ENCODE measurements at regions not wholly inside any gene's neighbourhood (a gene's known extent, or its start where the extent isn't known, plus 50 kb on each side); places are given as distances from the start of the nearest gene placed in this dataset.

GRCh38 chr4:176979416-176979815, 186.7 kb upstream of the VEGFC start:
- DNase-seq (ENCODE audit: low read depth in 2 of 2), result no peak

- DNase-seq (ENCODE audit: low read depth in 2 of 2), result no peak
These were observed 188.4 kb upstream of the VEGFC start for GRCh38 chr4:176981074-176981473.

- no peak for DNase-seq (ENCODE audit: low read depth in 2 of 2)
These were observed 188.8 kb upstream of the VEGFC start for GRCh38 chr4:176981551-176981950.

GRCh38 chr4:176988226-176988625, 195.5 kb upstream of the VEGFC start:
- DNase-seq (ENCODE audit: low read depth in 2 of 2), result peak; percentile 86 to 88

- no peak for DNase-seq (ENCODE audit: low read depth in 2 of 2)
These were observed 196.5 kb upstream of the VEGFC start for GRCh38 chr4:176989186-176989585.

GRCh38 chr4:176999935-177000543, 207.3 kb upstream of the VEGFC start:
- DNase-seq (ENCODE audit: low read depth in 2 of 2), result no peak

GRCh38 chr4:177001271-177002175, 208.8 kb upstream of the VEGFC start:
- peak in 1 of 2 experiments; percentile 29 for DNase-seq (ENCODE audit: low read depth in 2 of 2)

- DNase-seq (ENCODE audit: low read depth in 2 of 2), result peak in 1 of 2 experiments; percentile 36
These were observed 213.0 kb upstream of the VEGFC start for GRCh38 chr4:177005674-177006230.

GRCh38 chr4:177006331-177006730, 213.6 kb upstream of the VEGFC start:
- no peak for DNase-seq (ENCODE audit: low read depth in 2 of 2)

- DNase-seq (ENCODE audit: low read depth in 2 of 2), result peak in 1 of 2 experiments; percentile 19
These were observed 215.5 kb upstream of the VEGFC start for GRCh38 chr4:177008071-177008835.

GRCh38 chr4:177008836-177009501, 216.2 kb upstream of the VEGFC start:
- DNase-seq (ENCODE audit: low read depth in 2 of 2), result no peak

- DNase-seq (ENCODE audit: low read depth in 2 of 2), result no peak
These were observed 217.7 kb upstream of the VEGFC start for GRCh38 chr4:177010418-177010817.

GRCh38 chr4:177012918-177013545, 220.3 kb upstream of the VEGFC start:
- DNase-seq (ENCODE audit: low read depth in 2 of 2), result no peak

GRCh38 chr4:177016541-177017141, 223.9 kb upstream of the VEGFC start:
- DNase-seq (ENCODE audit: low read depth in 2 of 2), result peak; percentile 22 to 28

GRCh38 chr4:177023951-177024350, 231.2 kb upstream of the VEGFC start:
- DNase-seq (ENCODE audit: low read depth in 2 of 2), result no peak

GRCh38 chr4:177032341-177032740, 239.6 kb upstream of the VEGFC start:
- DNase-seq (ENCODE audit: low read depth in 2 of 2), result no peak

GRCh38 chr4:177033135-177033534, 240.4 kb upstream of the VEGFC start:
- DNase-seq (ENCODE audit: low read depth in 2 of 2), result no peak

- no peak for DNase-seq (ENCODE audit: low read depth in 2 of 2)
These were observed 240.9 kb upstream of the VEGFC start for GRCh38 chr4:177033632-177034031.

- no peak for DNase-seq (ENCODE audit: low read depth in 2 of 2)
These were observed 248.6 kb upstream of the VEGFC start for GRCh38 chr4:177041356-177041755.

GRCh38 chr4:177047070-177047850, 254.5 kb upstream of the VEGFC start:
- DNase-seq (ENCODE audit: low read depth in 2 of 2), result peak; percentile 58 to 67
